Fibroblast of mammary gland (primary cell): ENCODE measurements at regions not wholly inside any gene's neighbourhood (a gene's known extent, or its start where the extent isn't known, plus 50 kb on each side); places are given as distances from the start of the nearest gene placed in this dataset.
"Not testable (repeated sequence)": the region's sequence is repeated elsewhere in the genome, so short reads cannot be mapped to it uniquely, and the experiment has no call there.

Source experiments
- DNase-seq: peaks from one replicate; pipeline ENCODE4 v3.0.0-alpha.2; 2010; ENCODE audit warnings: low read depth
- H3K4me3 ChIP-seq: 2 replicates; pipeline ENCODE4 v1.5.1; 2011; ENCODE audit warnings: low read depth, mild to moderate bottlenecking, low read length, moderate library complexity; ENCODE audit not compliant: control insufficient read depth
- CTCF ChIP-seq: conservative IDR thresholded peaks from 2 replicates; pipeline ENCODE4 v1.5.1; 2011; ENCODE audit warnings: low read depth, low read length, inconsistent platforms; ENCODE audit not compliant: control insufficient read depth, insufficient read depth

GRCh38 chr2:83967854-83968253 lies 491.2 kb downstream of the SUCLG1 start:
- DNase-seq = no peak
- TF ChIP-seq CTCF = no peak
- no peak overlapping the region for H3K4me3 ChIP-seq

- H3K4me3 ChIP-seq, DNase-seq: not testable (repeated sequence)
Observed at GRCh38 chr2:83966946-83967345, 492.1 kb downstream of the SUCLG1 start.

- H3K4me3 ChIP-seq = no peak overlapping the region
- no peak for DNase-seq
- no peak for TF ChIP-seq CTCF
Observed at GRCh38 chr2:83961512-83961911, 497.6 kb downstream of the SUCLG1 start.

- H3K4me3 ChIP-seq = no peak overlapping the region
- no peak for TF ChIP-seq CTCF
- no peak for DNase-seq
Observed at GRCh38 chr2:83960371-83960770, 498.7 kb downstream of the SUCLG1 start.

- no peak for DNase-seq
Observed at GRCh38 chr2:83959266-83959665, 499.8 kb downstream of the SUCLG1 start.

GRCh38 chr2:83956991-83957390 lies 502.1 kb downstream of the SUCLG1 start:
- no peak overlapping the region for H3K4me3 ChIP-seq
- TF ChIP-seq CTCF = no peak
- DNase-seq = no peak

More at GRCh38 chr2:83959266-83959665, 499.8 kb downstream of the SUCLG1 start:
- H3K4me3 ChIP-seq = no peak overlapping the region
- TF ChIP-seq CTCF = no peak

- TF ChIP-seq CTCF = no peak
- DNase-seq = no peak
- no peak overlapping the region for H3K4me3 ChIP-seq
Observed at GRCh38 chr2:83953697-83954096, 505.4 kb downstream of the SUCLG1 start.

- no peak for DNase-seq
- TF ChIP-seq CTCF = no peak
Observed at GRCh38 chr2:83951378-83951947, 507.6 kb downstream of the SUCLG1 start.

More at GRCh38 chr2:83951378-83951947, 507.6 kb downstream of the SUCLG1 start:
- no peak overlapping the region for H3K4me3 ChIP-seq
